ENCODE measurements at regions not wholly inside any gene's neighbourhood (a gene's known extent, or its start where the extent isn't known, plus 50 kb on each side); places are given as distances from the start of the nearest gene placed in this dataset.

DNA sequence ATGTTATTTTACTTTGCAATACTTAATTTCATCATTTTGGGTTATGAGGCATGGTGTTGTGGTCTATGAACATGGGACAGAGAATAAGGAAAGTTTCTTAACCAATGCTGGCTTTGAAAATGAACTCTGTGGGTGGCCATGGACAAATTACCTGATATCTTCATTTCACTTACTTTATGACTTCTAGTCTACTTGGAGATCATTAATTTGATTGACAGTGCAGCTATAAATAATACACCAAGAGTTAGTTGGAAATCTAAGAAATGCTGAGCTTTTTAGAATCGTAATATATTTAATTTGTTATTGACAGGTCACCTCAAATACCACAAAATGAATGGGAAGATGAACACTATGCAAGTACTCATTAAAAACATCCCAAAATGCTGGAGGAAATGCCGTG is 140.4 kb downstream of the CENPW start:
- H3K27me3 ChIP-seq (ENCODE audit: control insufficient read depth, insufficient read depth, low read length): no peaks in the 10 kb centered on the region

DNA sequence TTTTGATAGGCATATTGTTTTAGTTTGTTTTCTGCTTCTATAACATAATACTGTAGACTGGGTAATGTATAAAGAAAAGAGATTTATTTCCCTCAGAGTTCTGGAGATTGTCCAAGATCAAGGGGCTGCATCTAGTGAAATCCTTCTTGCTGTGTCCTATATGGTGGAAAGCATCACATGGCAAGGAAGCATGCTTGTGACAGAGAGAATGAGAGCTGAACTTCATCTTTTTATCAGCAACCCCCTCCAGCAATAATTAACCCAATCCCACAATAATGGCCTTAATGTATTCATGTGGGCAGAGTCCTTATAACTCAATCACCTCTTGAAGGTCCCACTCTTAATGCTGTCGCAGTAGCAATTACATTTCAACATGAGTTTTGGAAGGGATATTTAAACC is 141.4 kb downstream of the CENPW start:
- Histone ChIP-seq H3K36me3 (replicated peaks; ENCODE audit: control insufficient read depth, insufficient read depth, low read length) (no peaks in the 10 kb centered on the region), H3K27me3 (ENCODE audit: control insufficient read depth, insufficient read depth, low read length) (no peaks in the 10 kb centered on the region), H3K4me3 (ENCODE audit: insufficient read depth, low read depth, low read length) (no peak overlapping the region)
- no peak for DNase-seq

More for the DNA sequence above, 140.4 kb downstream of the CENPW start:
- Histone ChIP-seq H3K4me3 (ENCODE audit: insufficient read depth, low read depth, low read length) (no peak overlapping the region), H3K36me3 (replicated peaks; ENCODE audit: control insufficient read depth, insufficient read depth, low read length) (no peaks in the 10 kb centered on the region)
- no peak for DNase-seq

DNA sequence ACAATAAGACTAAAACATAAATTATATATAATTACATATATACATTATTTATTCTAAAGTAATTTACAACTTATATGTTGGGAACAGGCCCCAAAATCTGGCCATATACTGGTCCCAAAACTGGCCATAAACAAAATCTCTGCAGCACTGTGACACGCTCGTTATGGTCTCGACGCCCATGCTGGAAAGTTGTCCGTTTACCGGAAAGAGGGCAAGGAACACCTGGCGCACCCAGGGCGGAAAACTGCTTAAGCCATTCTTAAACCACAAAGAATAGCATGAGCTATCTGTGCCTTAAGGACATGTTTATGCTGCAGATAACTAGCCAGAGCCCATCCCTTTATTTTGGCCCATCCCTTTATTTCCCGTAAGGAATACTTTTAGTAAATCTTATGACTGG is 164.9 kb downstream of the CENPW start:
- H3K27me3 ChIP-seq (ENCODE audit: control insufficient read depth, insufficient read depth, low read length): no peaks in the 10 kb centered on the region
- H3K36me3 ChIP-seq (replicated peaks; ENCODE audit: control insufficient read depth, insufficient read depth, low read length): no peaks in the 10 kb centered on the region
- H3K4me3 ChIP-seq (ENCODE audit: insufficient read depth, low read depth, low read length): no peak overlapping the region
- no peak for DNase-seq

DNA sequence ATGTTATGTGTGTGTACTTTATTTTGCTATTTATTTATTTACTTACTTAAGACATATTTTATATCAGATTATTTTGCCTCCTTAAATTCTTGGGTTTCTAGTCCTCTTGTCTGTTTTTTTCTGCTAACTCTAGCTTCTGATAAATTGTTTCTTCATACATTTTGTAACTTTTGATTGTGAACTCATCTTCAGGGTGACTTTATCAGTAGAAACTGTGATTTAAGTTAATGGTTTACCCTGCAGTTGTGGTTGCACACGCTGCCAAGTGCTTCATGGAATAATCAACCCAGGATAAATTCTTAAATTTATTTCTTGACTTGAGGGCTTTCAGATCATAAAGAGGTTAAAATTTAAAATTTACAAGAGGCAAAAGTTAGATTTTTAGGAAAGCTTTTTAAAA is 173.3 kb downstream of the CENPW start:
- Histone ChIP-seq H3K4me3 (ENCODE audit: insufficient read depth, low read depth, low read length) (no peak overlapping the region), H3K36me3 (replicated peaks; ENCODE audit: control insufficient read depth, insufficient read depth, low read length) (no peaks in the 10 kb centered on the region), H3K27me3 (ENCODE audit: control insufficient read depth, insufficient read depth, low read length) (no peaks in the 10 kb centered on the region)
- DNase-seq: no peak

DNA sequence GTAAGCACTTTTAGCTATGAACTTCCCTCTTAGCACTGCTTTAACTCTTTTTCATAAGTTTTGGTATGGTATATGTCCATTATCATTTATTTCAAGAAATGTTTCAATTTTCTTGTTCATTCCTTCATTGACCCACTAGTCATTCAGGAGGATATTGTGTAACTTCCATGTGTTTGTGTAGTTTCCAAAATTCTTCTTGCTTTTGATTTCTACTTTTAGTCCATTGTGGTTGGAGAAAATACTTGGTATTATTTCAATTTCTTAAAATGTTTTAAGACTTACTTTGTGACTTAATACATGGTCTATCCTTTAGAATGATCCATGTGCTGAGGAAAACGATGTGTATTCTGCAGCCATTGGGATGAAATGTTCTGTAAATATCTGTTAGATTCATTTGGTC is 176.5 kb downstream of the CENPW start:
- DNase-seq: no peak
- H3K4me3 ChIP-seq (ENCODE audit: insufficient read depth, low read depth, low read length): no peak overlapping the region

DNA sequence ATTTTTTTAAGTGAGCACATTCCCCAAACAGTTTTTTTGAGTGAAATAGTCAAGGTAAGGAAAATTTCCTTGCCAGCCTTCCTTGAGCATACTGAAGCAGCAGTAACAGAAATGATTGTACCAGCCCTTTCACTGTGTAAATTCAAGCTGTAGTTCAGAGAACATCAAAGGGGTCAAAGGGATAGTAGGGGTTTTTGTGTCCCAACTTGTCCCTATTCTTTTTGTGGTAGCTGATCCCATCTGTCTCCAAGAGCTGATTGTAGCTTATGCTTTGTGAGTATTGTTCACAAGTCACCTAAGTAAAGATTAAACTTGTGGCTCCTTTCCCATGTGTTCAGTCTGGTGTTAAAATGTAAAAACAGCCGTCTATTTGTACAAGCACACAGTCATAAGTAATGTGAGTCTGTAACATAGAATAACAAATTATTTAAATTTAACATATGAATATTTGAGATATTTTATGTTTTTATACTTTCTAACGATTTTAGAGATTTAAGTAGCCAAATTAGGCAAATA is 185.0 kb downstream of the CENPW start:
- no peak overlapping the region for H3K4me3 ChIP-seq (ENCODE audit: insufficient read depth, low read depth, low read length)
- DNase-seq: no peak
- no peaks in the 10 kb centered on the region for H3K27me3 ChIP-seq (ENCODE audit: control insufficient read depth, insufficient read depth, low read length)
- H3K36me3 ChIP-seq (replicated peaks; ENCODE audit: control insufficient read depth, insufficient read depth, low read length): no peaks in the 10 kb centered on the region

More for the DNA sequence above, 176.5 kb downstream of the CENPW start:
- Histone ChIP-seq H3K27me3 (ENCODE audit: control insufficient read depth, insufficient read depth, low read length) (no peaks in the 10 kb centered on the region), H3K36me3 (replicated peaks; ENCODE audit: control insufficient read depth, insufficient read depth, low read length) (no peaks in the 10 kb centered on the region)

DNA sequence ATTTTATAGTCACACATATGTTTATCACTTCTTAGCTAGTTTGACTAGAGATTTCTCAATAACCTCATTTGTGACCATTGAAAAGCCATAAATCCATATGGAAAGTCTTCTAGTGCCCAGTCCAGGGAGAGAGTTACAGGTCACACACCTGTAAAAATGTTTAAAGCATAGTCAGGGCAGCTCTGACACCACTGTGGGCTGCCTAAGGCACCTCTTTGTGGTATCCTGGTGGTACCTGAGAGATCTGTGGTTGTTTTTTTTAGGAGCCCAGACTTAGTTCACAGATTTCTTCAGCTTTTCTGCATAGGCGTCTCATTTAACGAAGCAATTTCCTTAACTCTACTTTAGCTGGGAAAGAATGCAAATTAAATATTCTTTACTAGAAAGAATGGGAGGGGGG is 186.6 kb downstream of the CENPW start:
- no peak for DNase-seq
- Histone ChIP-seq H3K27me3 (ENCODE audit: control insufficient read depth, insufficient read depth, low read length) (no peaks in the 10 kb centered on the region), H3K36me3 (replicated peaks; ENCODE audit: control insufficient read depth, insufficient read depth, low read length) (no peaks in the 10 kb centered on the region), H3K4me3 (ENCODE audit: insufficient read depth, low read depth, low read length) (no peak overlapping the region)

DNA sequence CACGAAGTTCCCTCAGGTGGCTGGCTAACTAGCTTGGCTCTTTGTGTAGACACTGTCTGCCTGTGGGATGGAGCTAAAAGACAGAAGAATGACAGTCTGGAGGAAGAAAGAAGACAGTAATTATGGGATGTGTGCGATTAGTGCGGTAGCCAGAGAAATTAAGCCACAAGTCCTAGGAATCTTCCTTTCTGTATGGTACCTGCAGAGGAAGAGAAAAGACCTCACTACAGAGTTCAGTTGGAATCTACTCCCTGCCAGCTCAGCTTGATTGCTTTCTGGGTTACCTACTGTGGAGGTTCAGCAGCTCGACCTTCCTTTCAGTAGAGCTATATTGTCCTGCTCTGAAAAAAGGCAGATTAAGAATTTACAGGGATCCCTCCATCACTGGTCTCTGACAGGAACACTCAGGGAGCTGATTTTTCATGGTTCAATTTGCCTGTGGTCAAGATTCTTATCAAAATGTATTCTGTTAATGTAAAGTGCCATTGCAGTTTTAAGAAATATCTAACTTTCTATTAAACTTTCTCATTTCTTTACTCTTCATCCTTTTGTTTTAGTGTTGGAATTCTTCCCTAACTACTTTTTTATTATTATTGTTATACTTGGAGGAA is 187.2 kb downstream of the CENPW start:
- H3K4me3 ChIP-seq (ENCODE audit: insufficient read depth, low read depth, low read length): no peak overlapping the region
- DNase-seq: no peak
- H3K36me3 ChIP-seq (replicated peaks; ENCODE audit: control insufficient read depth, insufficient read depth, low read length): no peaks in the 10 kb centered on the region
- H3K27me3 ChIP-seq (ENCODE audit: control insufficient read depth, insufficient read depth, low read length): no peaks in the 10 kb centered on the region

DNA sequence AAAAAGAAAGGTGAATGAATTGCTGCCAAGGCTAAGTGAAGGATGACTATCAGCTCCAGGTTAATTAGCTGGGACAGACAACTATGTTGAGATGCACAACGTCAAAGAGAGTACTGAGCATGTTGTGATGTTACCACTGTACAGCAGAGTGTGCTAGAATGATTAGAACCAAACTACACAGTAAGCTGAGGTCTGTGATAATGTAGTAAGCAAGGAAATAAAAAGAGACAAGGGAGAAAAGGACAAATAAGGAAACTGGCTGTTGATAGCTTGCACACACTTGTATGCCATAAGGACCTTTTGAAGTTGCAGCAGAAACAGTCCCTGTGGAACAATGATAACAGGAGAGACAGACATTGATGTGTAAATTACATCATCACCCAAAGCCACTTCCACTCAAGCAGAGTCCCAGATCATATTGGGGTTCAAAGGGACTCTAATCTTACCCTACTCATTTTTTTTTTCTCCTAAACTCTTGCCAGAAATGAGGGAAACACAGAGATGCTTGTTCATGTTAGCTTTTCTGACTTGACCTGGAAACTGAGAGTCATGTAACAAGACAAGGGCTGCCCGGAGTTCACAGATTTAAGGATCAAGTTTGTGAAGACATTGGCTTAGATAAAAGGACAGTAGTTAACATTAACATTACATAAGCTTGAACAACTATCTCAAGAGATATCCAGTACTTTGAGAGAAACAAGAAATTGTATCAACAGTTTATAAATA is 189.9 kb downstream of the CENPW start:
- no peak for DNase-seq
- no peaks in the 10 kb centered on the region for H3K27me3 ChIP-seq (ENCODE audit: control insufficient read depth, insufficient read depth, low read length)
- no peak overlapping the region for H3K4me3 ChIP-seq (ENCODE audit: insufficient read depth, low read depth, low read length)
- no peaks in the 10 kb centered on the region for H3K36me3 ChIP-seq (replicated peaks; ENCODE audit: control insufficient read depth, insufficient read depth, low read length)

DNA sequence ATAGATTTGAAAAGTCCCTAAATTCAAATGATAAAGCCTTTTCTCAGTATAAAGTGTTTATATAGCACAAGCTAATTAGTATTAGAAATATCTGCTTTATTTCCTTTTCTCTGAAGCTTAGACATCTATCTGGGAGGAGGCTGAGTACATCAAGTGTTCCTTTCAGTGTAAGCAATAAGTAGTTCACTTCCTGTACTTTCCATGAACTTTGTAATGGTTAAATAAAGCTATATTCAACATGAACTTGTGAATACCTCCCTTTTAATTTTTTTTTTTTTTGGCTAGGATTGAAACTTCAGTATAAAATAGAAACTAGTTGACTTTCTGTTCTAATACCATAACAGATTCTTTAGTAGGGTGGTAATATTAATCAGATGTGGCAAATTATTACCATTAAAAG is 190.9 kb downstream of the CENPW start:
- Histone ChIP-seq H3K27me3 (ENCODE audit: control insufficient read depth, insufficient read depth, low read length) (no peaks in the 10 kb centered on the region), H3K36me3 (replicated peaks; ENCODE audit: control insufficient read depth, insufficient read depth, low read length) (no peaks in the 10 kb centered on the region), H3K4me3 (ENCODE audit: insufficient read depth, low read depth, low read length) (no peak overlapping the region)
- DNase-seq: no peak

DNA sequence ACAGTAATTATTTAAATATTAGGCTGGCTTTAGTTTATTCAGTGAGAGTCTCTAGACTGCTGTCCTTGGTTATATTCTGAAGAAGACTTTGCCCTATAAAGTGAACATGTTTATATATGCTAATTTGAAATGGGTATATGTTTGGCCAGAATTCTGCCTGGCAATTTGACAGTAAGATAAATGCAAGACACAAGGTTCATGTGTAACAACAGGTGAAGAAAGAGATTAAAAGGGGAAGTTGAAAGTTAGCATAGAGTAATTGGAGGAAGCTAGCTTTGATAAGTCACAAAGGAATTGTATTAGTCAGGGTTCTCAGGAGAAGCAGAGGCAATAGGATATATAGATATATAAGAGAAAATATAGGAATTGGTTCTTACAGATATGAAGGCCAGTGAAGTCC is 191.4 kb downstream of the CENPW start:
- H3K36me3 ChIP-seq (replicated peaks; ENCODE audit: control insufficient read depth, insufficient read depth, low read length): no peaks in the 10 kb centered on the region

DNA sequence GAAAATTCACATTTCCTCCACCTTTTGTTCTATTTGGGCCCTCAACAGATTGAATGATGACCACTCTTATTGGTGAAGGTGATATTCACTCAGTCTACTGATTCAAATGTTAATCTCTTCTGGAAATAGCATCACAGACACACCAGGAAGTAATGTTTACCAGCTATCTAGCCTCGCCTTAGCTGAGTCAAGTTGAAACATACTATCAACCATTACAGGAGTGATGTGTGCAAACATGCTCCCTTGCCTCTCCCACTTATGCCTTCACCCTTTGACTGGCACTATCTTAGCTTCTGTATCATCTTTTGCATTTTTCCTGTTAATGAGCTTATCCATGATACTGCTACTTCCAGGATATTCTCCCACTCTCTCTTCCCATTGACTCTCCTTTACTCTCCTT is 191.9 kb downstream of the CENPW start:
- H3K27me3 ChIP-seq (ENCODE audit: control insufficient read depth, insufficient read depth, low read length): no peaks in the 10 kb centered on the region
- no peaks in the 10 kb centered on the region for H3K36me3 ChIP-seq (replicated peaks; ENCODE audit: control insufficient read depth, insufficient read depth, low read length)
- no peak for DNase-seq

More for the DNA sequence above, 191.4 kb downstream of the CENPW start:
- no peak overlapping the region for H3K4me3 ChIP-seq (ENCODE audit: insufficient read depth, low read depth, low read length)
- no peaks in the 10 kb centered on the region for H3K27me3 ChIP-seq (ENCODE audit: control insufficient read depth, insufficient read depth, low read length)
- DNase-seq: no peak

DNA sequence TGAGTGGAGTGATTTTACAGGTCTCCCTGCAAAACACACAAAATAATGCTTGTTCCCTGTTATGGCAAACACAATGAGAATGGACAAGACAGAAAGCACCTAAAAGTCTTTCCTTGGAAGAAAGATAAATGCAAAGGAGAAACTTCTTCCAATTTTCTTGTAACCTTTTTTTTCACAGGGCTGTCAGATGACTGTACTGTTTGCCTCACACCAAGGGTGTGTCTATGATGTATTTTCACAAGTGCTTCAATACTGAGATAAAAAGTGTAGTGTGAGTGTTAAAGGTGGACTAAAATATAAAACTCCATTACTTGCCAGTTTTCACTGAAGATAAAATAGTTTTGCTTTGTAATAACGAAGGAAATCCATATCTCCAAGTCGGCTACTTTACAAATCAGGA is 194.5 kb downstream of the CENPW start:
- H3K4me3 ChIP-seq (ENCODE audit: insufficient read depth, low read depth, low read length): no peak overlapping the region
- H3K27me3 ChIP-seq (ENCODE audit: control insufficient read depth, insufficient read depth, low read length): no peaks in the 10 kb centered on the region
- no peaks in the 10 kb centered on the region for H3K36me3 ChIP-seq (replicated peaks; ENCODE audit: control insufficient read depth, insufficient read depth, low read length)
- DNase-seq: no peak

More for the DNA sequence above, 191.9 kb downstream of the CENPW start:
- H3K4me3 ChIP-seq (ENCODE audit: insufficient read depth, low read depth, low read length): no peak overlapping the region

DNA sequence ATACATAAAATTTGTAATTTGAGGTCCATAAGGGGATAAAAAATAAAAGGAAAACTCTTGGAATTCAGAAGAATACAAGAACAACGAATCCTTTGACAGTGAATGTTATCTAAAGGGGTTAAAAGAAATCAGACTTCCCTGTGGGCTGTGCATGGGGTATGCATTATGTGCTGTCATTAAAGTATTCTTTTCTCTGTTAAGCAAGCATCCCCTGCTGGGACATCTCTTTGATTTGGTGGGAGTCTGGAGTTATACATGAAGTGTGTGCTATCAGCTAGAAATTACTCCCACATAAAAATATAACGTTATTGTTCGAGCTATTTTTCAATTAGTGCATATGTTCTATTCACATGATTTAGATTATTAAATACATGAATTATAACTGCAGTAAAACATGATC is 195.2 kb downstream of the CENPW start:
- DNase-seq: no peak
- H3K36me3 ChIP-seq (replicated peaks; ENCODE audit: control insufficient read depth, insufficient read depth, low read length): no peaks in the 10 kb centered on the region
- H3K4me3 ChIP-seq (ENCODE audit: insufficient read depth, low read depth, low read length): no peak overlapping the region
- H3K27me3 ChIP-seq (ENCODE audit: control insufficient read depth, insufficient read depth, low read length): no peaks in the 10 kb centered on the region

DNA sequence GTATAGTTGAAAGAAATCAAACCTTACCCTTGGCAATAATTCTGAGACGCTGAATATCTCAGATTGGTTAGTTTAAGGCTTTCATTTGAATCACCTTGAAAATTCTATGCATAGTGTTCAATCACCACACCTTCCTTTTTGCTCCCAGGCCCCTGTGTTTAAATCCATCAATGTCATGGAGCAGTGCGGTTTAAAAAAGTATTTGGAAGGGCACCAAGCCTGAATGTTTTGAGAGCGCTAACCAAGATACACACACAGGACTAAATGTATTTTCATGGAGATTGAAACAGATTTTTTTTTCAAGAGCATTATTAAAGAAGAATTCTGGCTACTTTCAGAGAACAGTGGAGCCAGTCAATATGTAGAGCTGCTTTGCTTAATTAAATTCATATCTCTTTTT is 195.7 kb downstream of the CENPW start:
- Histone ChIP-seq H3K36me3 (replicated peaks; ENCODE audit: control insufficient read depth, insufficient read depth, low read length) (no peaks in the 10 kb centered on the region), H3K27me3 (ENCODE audit: control insufficient read depth, insufficient read depth, low read length) (no peaks in the 10 kb centered on the region), H3K4me3 (ENCODE audit: insufficient read depth, low read depth, low read length) (no peak overlapping the region)
- no peak for DNase-seq

Measured in H7 (cell line).